ENCODE measurements at regions not wholly inside any gene's neighbourhood (a gene's known extent, or its start where the extent isn't known, plus 50 kb on each side); places are given as distances from the start of the nearest gene placed in this dataset.

- Histone ChIP-seq H3K79me1 (ENCODE audit: low read depth, low read length) (no peaks in the 10 kb centered on the region), H2BK15ac (ENCODE audit: low read length) (no peak overlapping the region), H4K8ac (ENCODE audit: low read depth, low read length) (no peak overlapping the region), H3K4me3 (ENCODE audit: low read length in 2 of 2) (no peak overlapping the region), H3K18ac (ENCODE audit: low read length) (no peak overlapping the region), H2BK120ac (ENCODE audit: low read depth, low read length) (no peak overlapping the region), H3K27ac (replicated peaks; ENCODE audit: low read length) (no peak overlapping the region), H3K14ac (ENCODE audit: low read length) (no peak overlapping the region), H3K4me1 (ENCODE audit: control insufficient read depth in 2 of 2, insufficient read depth in 1 of 2, low read depth in 1 of 2, low read length in 2 of 2) (no peaks in the 10 kb centered on the region), H3K4ac (ENCODE audit: low read length) (no peak overlapping the region), H3K9me3 (replicated peaks in 1 of 2; ENCODE audit: control insufficient read depth in 2 of 2, insufficient read depth in 1 of 2, low read depth in 1 of 2, low read length in 2 of 2) (peaks cover 12 to 52% of the 10 kb centered on the region in 2 donors), H2AK5ac (ENCODE audit: low read depth, low read length) (no peak overlapping the region), H3K23ac (ENCODE audit: low read depth, low read length, poor library complexity) (no peak overlapping the region), H3K36me3 (replicated peaks in 1 of 2; ENCODE audit: control insufficient read depth in 2 of 2, insufficient read depth in 2 of 2, low read length in 2 of 2) (no peaks in the 10 kb centered on the region), H2AFZ (ENCODE audit: low read length) (no peak overlapping the region), H4K91ac (ENCODE audit: low read depth, low read length, poor library complexity) (no peak overlapping the region), H2BK5ac (ENCODE audit: low read length) (no peak overlapping the region), H2BK12ac (ENCODE audit: low read length) (no peak overlapping the region), H3K4me2 (ENCODE audit: insufficient read depth, low read length, poor library complexity, severe bottlenecking) (no peak overlapping the region), H3K27me3 (ENCODE audit: control insufficient read depth in 3 of 3, insufficient read depth in 3 of 3, low read depth in 1 of 3, low read length in 3 of 3) (no peaks in the 10 kb centered on the region), H3K9ac (ENCODE audit: low read depth, low read length, poor library complexity) (no peak overlapping the region)
- no CpG with 5 or more reads among the region's 2 CpGs for WGBS, 2 donors (ENCODE audit: extremely low coverage in 2 of 2, insufficient read length in 2 of 2, insufficient replicate concordance in 1 of 2)
- no peak for DNase-seq (ENCODE audit: low spot score)
Observed at GRCh38 chr7:138346975-138347374, 113.1 kb upstream of the TRIM24 start.

DNA sequence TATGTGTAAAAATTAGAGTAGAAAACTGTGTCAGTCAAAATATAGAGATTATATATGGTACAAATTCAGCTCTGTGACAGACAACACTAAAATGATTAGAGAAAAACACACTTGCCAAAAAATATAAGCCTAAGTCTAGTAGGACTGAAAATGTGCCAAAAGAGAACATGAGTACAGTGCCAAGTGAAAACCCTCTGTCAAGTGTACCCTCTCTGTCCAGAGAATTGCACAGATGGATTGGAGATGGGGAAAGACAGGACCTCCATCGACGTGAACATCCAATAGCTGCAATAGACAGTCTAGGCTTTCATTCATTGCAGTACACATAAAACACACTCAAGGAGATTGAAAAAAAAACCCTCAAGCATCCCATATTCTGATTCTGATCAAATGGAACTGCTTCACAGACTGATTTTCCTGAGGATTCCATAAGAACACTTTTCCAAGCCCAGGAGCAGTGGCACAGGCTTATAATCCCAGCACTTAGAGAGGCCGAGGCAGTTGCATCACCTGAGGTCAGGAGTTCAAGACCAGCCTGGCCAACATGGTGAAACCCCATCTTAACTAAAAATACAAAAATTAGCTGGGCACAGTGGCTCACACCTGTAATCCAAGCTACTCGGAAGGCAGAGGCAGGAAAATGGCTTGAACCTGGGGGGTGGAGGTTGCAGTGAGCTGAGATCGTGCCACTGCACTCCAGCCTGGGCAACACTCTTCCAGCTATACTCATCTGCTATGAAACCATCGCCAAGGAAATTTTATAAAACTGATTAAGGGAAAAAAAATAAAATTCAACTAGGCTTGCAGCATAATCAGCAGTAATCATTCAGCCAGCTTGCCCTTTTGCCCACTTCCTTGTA, 110.0 kb upstream of the TRIM24 start:
- H2AFZ ChIP-seq (ENCODE audit: low read length), result no peak overlapping the region
- no peak overlapping the region for H3K9ac ChIP-seq (ENCODE audit: low read depth, low read length, poor library complexity)
- H3K23ac ChIP-seq (ENCODE audit: low read depth, low read length, poor library complexity), result no peak overlapping the region
- no peaks in the 10 kb centered on the region for H3K79me1 ChIP-seq (ENCODE audit: low read depth, low read length)
- no peak overlapping the region for H3K4me2 ChIP-seq (ENCODE audit: insufficient read depth, low read length, poor library complexity, severe bottlenecking)
- H2BK12ac ChIP-seq (ENCODE audit: low read length), result no peak overlapping the region
- no peaks in the 10 kb centered on the region for H3K4me1 ChIP-seq (ENCODE audit: control insufficient read depth in 2 of 2, insufficient read depth in 1 of 2, low read depth in 1 of 2, low read length in 2 of 2)
- H2AK5ac ChIP-seq (ENCODE audit: low read depth, low read length), result no peak overlapping the region
- no peak overlapping the region for H3K14ac ChIP-seq (ENCODE audit: low read length)
- no peak overlapping the region for H2BK120ac ChIP-seq (ENCODE audit: low read depth, low read length)
- H3K27ac ChIP-seq (replicated peaks; ENCODE audit: low read length), result no peak overlapping the region
- no peak overlapping the region for H3K4ac ChIP-seq (ENCODE audit: low read length)
- H3K4me3 ChIP-seq (ENCODE audit: low read length in 2 of 2), result no peak overlapping the region
- no peak overlapping the region for H3K18ac ChIP-seq (ENCODE audit: low read length)
- no peak for DNase-seq (ENCODE audit: low spot score)
- H3K36me3 ChIP-seq (replicated peaks in 1 of 2; ENCODE audit: control insufficient read depth in 2 of 2, insufficient read depth in 2 of 2, low read length in 2 of 2), result no peaks in the 10 kb centered on the region
- no peak overlapping the region for H2BK5ac ChIP-seq (ENCODE audit: low read length)
- H4K8ac ChIP-seq (ENCODE audit: low read depth, low read length), result no peak overlapping the region
- peaks cover 12 to 32% of the 10 kb centered on the region in 2 donors for H3K9me3 ChIP-seq (replicated peaks in 1 of 2; ENCODE audit: control insufficient read depth in 2 of 2, insufficient read depth in 1 of 2, low read depth in 1 of 2, low read length in 2 of 2)
- H4K91ac ChIP-seq (ENCODE audit: low read depth, low read length, poor library complexity), result no peak overlapping the region
- WGBS, 2 donors (ENCODE audit: extremely low coverage in 2 of 2, insufficient read length in 2 of 2, insufficient replicate concordance in 1 of 2), result no CpG with 5 or more reads among the region's 6 CpGs
- no peak overlapping the region for H2BK15ac ChIP-seq (ENCODE audit: low read length)
- H3K27me3 ChIP-seq (ENCODE audit: control insufficient read depth in 3 of 3, insufficient read depth in 3 of 3, low read depth in 1 of 3, low read length in 3 of 3), result no peaks in the 10 kb centered on the region

GRCh38 chr7:138350701-138351357, 109.2 kb upstream of the TRIM24 start:
- no peak for DNase-seq (ENCODE audit: low spot score)

More at GRCh38 chr7:138350701-138351357, 109.2 kb upstream of the TRIM24 start:
- Histone ChIP-seq H3K4me1 (ENCODE audit: control insufficient read depth in 2 of 2, insufficient read depth in 1 of 2, low read depth in 1 of 2, low read length in 2 of 2) (no peaks in the 10 kb centered on the region), H2BK15ac (ENCODE audit: low read length) (no peak overlapping the region), H3K79me1 (ENCODE audit: low read depth, low read length) (no peaks in the 10 kb centered on the region), H3K9ac (ENCODE audit: low read depth, low read length, poor library complexity) (no peak overlapping the region), H3K36me3 (replicated peaks in 1 of 2; ENCODE audit: control insufficient read depth in 2 of 2, insufficient read depth in 2 of 2, low read length in 2 of 2) (no peaks in the 10 kb centered on the region), H2AFZ (ENCODE audit: low read length) (no peak overlapping the region), H3K9me3 (replicated peaks in 1 of 2; ENCODE audit: control insufficient read depth in 2 of 2, insufficient read depth in 1 of 2, low read depth in 1 of 2, low read length in 2 of 2) (peaks cover 9 to 24% of the 10 kb centered on the region in 2 donors), H3K4ac (ENCODE audit: low read length) (no peak overlapping the region), H3K27me3 (ENCODE audit: control insufficient read depth in 3 of 3, insufficient read depth in 3 of 3, low read depth in 1 of 3, low read length in 3 of 3) (no peaks in the 10 kb centered on the region), H4K91ac (ENCODE audit: low read depth, low read length, poor library complexity) (no peak overlapping the region), H3K27ac (replicated peaks; ENCODE audit: low read length) (no peak overlapping the region), H2AK5ac (ENCODE audit: low read depth, low read length) (no peak overlapping the region), H2BK12ac (ENCODE audit: low read length) (no peak overlapping the region), H2BK5ac (ENCODE audit: low read length) (no peak overlapping the region), H3K4me3 (ENCODE audit: low read length in 2 of 2) (no peak overlapping the region), H3K14ac (ENCODE audit: low read length) (no peak overlapping the region), H4K8ac (ENCODE audit: low read depth, low read length) (no peak overlapping the region), H3K23ac (ENCODE audit: low read depth, low read length, poor library complexity) (no peak overlapping the region), H2BK120ac (ENCODE audit: low read depth, low read length) (no peak overlapping the region), H3K18ac (ENCODE audit: low read length) (no peak overlapping the region), H3K4me2 (ENCODE audit: insufficient read depth, low read length, poor library complexity, severe bottlenecking) (no peak overlapping the region)
- WGBS, 2 donors (ENCODE audit: extremely low coverage in 2 of 2, insufficient read length in 2 of 2, insufficient replicate concordance in 1 of 2), result no CpG with 5 or more reads among the region's 2 CpGs

All from neuronal stem cell (in vitro differentiated cells).